Vagina (tissue), 2 donors: ENCODE measurements at regions not wholly inside any gene's neighbourhood (a gene's known extent, or its start where the extent isn't known, plus 50 kb on each side); places are given as distances from the start of the nearest gene placed in this dataset.

Experiments used
- DNase-seq, 2 donors: peaks; one replicate each; pipeline ENCODE4 v3.0.0-alpha.2; 2017; ENCODE audit errors: extremely low spot score in 2 of 2
- H3K27ac ChIP-seq: fragments of 200-600 bp; sonication (generic); one replicate; pipeline ENCODE4 v1.5.1; 2019
- H3K27me3 ChIP-seq: fragments of 200-600 bp; sonication (generic); one replicate; pipeline ENCODE4 v1.5.1; 2019
- H3K36me3 ChIP-seq, 2 donors: fragments of 200-600 bp; sonication (generic); one replicate each; pipeline ENCODE4 v1.5.1; 2017 to 2019
- H3K4me1 ChIP-seq: fragments of 200-600 bp; sonication (generic); one replicate; pipeline ENCODE4 v1.5.1; 2019
- H3K4me3 ChIP-seq, 2 donors: fragments of 200-600 bp; sonication (generic); 1 replicate in 1 of 2; 2 replicates in 1 of 2; pipeline ENCODE4 v1.5.1; 2016 to 2019
- H3K9me3 ChIP-seq: fragments of 200-600 bp; sonication (generic); one replicate; pipeline ENCODE4 v1.5.1; 2019
- POLR2A ChIP-seq, 2 donors: fragments of 450-650 bp; IDR thresholded peaks; one replicate each; pipeline ENCODE4 v1.6.1; 2017; ENCODE audit warnings: antibody characterized with exemption in 2 of 2, mild to moderate bottlenecking in 2 of 2, moderate library complexity in 2 of 2
- POLR2AphosphoS5 ChIP-seq, 2 donors: sonication (generic); formaldehyde crosslinking; IDR thresholded peaks; one replicate each; pipeline ENCODE4 v1.9.0; 2017; ENCODE audit warnings: antibody characterized with exemption in 2 of 2, mild to moderate bottlenecking in 2 of 2, low read depth in 1 of 2; ENCODE audit not compliant: insufficient read depth in 1 of 2
- intact Hi-C: fragments of 100-400 bp; cut with DNase I; formaldehyde crosslinking; loops from one replicate; pipeline ENCODE4 v1.15.1; 2023
- TF ChIP-seq, protein P1 (sequence below), 3 experiments: fragments of 450-650 bp in 2 of 3; fragments of 200-600 bp in 1 of 3; sonication (generic) in 1 of 3; IDR thresholded peaks; one replicate each; pipeline ENCODE4 v1.5.1; 2017 to 2019; ENCODE audit warnings: antibody characterized with exemption in 3 of 3, mild to moderate bottlenecking in 2 of 3, moderate library complexity in 2 of 3

DNA sequence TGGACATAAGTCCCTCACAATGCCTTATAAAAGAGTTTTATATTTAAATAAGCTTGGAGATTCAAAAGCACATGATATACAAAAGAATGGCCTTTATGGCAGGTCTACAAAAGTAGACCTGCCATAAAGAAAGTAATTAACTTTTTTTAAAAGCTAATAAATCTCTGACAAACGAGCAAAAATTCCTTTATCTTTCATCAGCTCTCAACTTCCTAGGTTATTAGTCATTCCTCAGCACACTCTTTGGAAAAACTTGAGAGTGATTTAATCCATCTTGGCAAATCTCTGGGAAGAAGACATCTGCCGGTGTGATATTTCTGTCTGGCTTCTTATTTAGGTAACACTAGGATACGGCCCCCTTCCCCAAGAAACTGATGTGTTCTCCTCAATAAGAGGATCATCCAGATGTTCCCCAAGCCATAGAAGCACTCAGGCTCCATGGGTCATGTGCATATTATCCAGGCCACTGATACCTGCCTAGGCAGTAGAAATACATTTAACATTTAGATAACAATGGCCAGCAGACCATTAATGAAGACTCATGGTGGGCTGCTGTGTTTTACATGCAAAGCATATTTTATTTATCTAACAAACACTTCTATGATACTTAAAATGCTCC is 372.7 kb downstream of the LIG4 start:
- no peaks in the 10 kb centered on the region for H3K27me3 ChIP-seq
- intact Hi-C loops: no loop called here
- H3K4me3 ChIP-seq: no peak overlapping the region
- H3K27ac ChIP-seq: no peak overlapping the region
- TF ChIP-seq POLR2AphosphoS5 (IDR thresholded peaks at IDR 0.05; ENCODE audit: insufficient read depth in 1 of 2, low read depth in 1 of 2): no peak
- TF ChIP-seq, protein P1, sequence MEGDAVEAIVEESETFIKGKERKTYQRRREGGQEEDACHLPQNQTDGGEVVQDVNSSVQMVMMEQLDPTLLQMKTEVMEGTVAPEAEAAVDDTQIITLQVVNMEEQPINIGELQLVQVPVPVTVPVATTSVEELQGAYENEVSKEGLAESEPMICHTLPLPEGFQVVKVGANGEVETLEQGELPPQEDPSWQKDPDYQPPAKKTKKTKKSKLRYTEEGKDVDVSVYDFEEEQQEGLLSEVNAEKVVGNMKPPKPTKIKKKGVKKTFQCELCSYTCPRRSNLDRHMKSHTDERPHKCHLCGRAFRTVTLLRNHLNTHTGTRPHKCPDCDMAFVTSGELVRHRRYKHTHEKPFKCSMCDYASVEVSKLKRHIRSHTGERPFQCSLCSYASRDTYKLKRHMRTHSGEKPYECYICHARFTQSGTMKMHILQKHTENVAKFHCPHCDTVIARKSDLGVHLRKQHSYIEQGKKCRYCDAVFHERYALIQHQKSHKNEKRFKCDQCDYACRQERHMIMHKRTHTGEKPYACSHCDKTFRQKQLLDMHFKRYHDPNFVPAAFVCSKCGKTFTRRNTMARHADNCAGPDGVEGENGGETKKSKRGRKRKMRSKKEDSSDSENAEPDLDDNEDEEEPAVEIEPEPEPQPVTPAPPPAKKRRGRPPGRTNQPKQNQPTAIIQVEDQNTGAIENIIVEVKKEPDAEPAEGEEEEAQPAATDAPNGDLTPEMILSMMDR (IDR thresholded peaks at IDR 0.05): no peak
- no peak for TF ChIP-seq POLR2A (IDR thresholded peaks at IDR 0.05)
- H3K4me1 ChIP-seq: no peaks in the 10 kb centered on the region
- DNase-seq: no peak
- no peaks in the 10 kb centered on the region for H3K9me3 ChIP-seq
- no peaks in the 10 kb centered on the region for H3K36me3 ChIP-seq

DNA sequence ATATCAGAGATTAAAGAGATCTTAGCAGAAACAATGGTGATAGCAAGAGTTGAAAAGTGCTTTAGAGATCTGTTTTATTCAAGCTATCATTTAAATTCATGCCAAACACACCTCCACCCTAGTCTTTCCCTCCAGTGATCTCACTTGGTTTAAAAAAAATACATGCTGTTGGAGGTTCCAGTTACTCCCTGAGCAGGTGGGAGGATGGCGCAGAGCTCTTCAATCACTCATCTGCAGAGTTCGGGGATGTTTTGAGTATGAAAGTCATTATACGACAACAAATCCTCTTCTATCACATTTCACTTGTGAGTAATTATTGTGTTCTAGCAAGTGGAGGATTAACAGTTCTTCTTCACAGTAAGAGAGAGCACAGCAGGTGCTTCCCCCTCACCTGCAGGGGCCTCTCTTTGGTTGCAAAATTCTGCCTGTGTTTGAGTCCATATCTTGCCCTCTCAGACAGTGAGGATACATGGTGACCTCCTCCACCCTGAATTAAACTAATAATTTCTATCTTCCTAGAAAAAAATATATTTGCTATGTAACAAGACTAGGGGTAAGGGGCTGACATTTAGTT is 376.7 kb downstream of the LIG4 start:
- intact Hi-C loops: no loop called here
- Histone ChIP-seq H3K36me3 (no peaks in the 10 kb centered on the region), H3K27ac (no peak overlapping the region), H3K9me3 (no peaks in the 10 kb centered on the region), H3K27me3 (no peaks in the 10 kb centered on the region), H3K4me3 (no peak overlapping the region), H3K4me1 (no peaks in the 10 kb centered on the region)
- TF ChIP-seq POLR2A (IDR thresholded peaks at IDR 0.05): no peak
- TF ChIP-seq, protein P1 (IDR thresholded peaks at IDR 0.05): no peak
- TF ChIP-seq POLR2AphosphoS5 (IDR thresholded peaks at IDR 0.05; ENCODE audit: insufficient read depth in 1 of 2, low read depth in 1 of 2): no peak
- no peak for DNase-seq

DNA sequence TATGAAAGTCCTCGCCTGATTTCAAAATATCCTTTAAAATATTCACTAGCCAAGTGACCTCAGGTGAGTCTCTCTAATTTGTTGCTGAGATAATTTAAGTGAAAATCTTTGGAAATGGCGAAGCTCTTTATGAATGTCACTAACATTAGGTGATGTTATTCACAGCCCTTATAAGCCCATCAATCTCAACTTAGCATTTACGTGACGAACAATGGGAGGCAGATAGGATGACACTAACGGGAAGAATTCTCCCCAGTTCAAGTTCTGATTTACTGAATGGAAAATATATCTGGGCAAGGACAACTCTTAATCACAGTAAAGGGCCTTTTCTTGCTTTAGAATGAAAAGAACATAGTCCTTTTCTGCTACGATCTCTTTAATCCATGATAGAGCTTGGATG is 378.7 kb downstream of the LIG4 start:
- intact Hi-C loops: no loop called here
- Histone ChIP-seq H3K4me3 (no peak overlapping the region), H3K9me3 (no peaks in the 10 kb centered on the region), H3K27ac (no peak overlapping the region), H3K27me3 (no peaks in the 10 kb centered on the region), H3K36me3 (no peaks in the 10 kb centered on the region), H3K4me1 (no peaks in the 10 kb centered on the region)
- TF ChIP-seq POLR2A (IDR thresholded peaks at IDR 0.05) (no peak), POLR2AphosphoS5 (IDR thresholded peaks at IDR 0.05; ENCODE audit: insufficient read depth in 1 of 2, low read depth in 1 of 2) (no peak)
- TF ChIP-seq, protein P1 (IDR thresholded peaks at IDR 0.05): no peak
- no peak for DNase-seq

DNA sequence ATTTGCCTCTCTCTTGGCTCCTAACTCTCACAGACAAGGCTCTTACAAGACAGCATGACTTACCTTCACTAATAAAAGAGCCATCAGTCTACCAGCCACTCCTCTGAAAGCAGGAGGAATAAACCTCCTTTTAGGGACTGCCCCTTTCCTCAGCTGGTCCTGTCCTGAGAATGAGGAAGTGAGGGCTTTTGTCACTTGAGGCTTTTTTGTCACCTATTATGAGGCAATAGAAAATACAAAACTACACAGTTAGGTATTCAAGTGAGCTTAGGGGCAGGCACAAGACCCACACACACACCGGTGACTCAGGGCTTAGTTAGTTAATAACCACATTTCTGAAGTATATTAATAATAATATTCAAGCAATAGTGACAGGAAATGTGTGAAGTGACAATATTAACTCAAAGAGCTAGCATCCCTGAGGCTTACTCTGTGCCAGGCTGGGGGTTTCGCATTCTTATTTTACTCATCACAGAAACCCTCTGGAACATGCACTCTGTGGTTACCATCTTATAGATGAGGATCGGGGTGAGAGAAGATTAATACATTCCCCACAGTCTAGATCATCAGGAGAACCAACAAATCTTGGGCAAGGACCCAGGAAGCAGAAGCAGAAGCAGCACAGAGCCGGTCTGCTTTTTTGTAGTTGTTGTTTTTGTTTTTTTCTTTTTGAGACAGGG is 379.9 kb downstream of the LIG4 start:
- no peaks in the 10 kb centered on the region for H3K36me3 ChIP-seq
- H3K9me3 ChIP-seq: no peaks in the 10 kb centered on the region
- H3K27me3 ChIP-seq: no peaks in the 10 kb centered on the region
- TF ChIP-seq POLR2AphosphoS5 (IDR thresholded peaks at IDR 0.05; ENCODE audit: insufficient read depth in 1 of 2, low read depth in 1 of 2): no peak
- TF ChIP-seq, protein P1 (IDR thresholded peaks at IDR 0.05): no peak
- TF ChIP-seq POLR2A (IDR thresholded peaks at IDR 0.05): no peak
- no peak overlapping the region for H3K4me3 ChIP-seq
- no peaks in the 10 kb centered on the region for H3K4me1 ChIP-seq
- H3K27ac ChIP-seq: no peak overlapping the region
- intact Hi-C loops: no loop called here
- DNase-seq: no peak

DNA sequence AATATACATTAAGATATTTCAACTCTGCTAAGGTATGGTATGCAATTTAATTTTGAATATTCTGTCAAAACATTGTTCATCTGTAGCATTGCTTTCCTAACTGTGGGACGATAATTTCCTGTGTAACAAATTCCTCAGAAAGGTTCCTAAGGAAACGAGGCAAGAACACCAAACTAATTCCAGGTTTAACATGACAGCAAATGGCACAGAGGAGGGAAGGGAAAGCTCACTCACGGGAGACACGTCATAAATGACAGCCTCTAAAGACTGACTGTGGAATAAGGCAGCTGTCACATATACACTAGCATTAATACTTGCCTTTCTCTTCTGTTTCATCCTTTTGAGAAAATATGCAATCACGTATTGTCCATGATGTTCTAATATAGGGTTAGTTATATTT is 380.6 kb downstream of the LIG4 start:
- intact Hi-C loops: no loop called here
- Histone ChIP-seq H3K4me1 (no peaks in the 10 kb centered on the region), H3K9me3 (no peaks in the 10 kb centered on the region), H3K27ac (no peak overlapping the region), H3K4me3 (no peak overlapping the region), H3K27me3 (no peaks in the 10 kb centered on the region), H3K36me3 (no peaks in the 10 kb centered on the region)
- no peak for DNase-seq
- TF ChIP-seq POLR2AphosphoS5 (IDR thresholded peaks at IDR 0.05; ENCODE audit: insufficient read depth in 1 of 2, low read depth in 1 of 2) (no peak), POLR2A (IDR thresholded peaks at IDR 0.05) (no peak)
- TF ChIP-seq, protein P1 (IDR thresholded peaks at IDR 0.05): no peak
